NCI-H1105 (cell line): ENCODE measurements at regions not wholly inside any gene's neighbourhood (a gene's known extent, or its start where the extent isn't known, plus 50 kb on each side); places are given as distances from the start of the nearest gene placed in this dataset.

Source experiments
- DNase-seq: peaks from one replicate; lab custom pipeline; 2025; lab: John Stamatoyannopoulos, UW

DNA sequence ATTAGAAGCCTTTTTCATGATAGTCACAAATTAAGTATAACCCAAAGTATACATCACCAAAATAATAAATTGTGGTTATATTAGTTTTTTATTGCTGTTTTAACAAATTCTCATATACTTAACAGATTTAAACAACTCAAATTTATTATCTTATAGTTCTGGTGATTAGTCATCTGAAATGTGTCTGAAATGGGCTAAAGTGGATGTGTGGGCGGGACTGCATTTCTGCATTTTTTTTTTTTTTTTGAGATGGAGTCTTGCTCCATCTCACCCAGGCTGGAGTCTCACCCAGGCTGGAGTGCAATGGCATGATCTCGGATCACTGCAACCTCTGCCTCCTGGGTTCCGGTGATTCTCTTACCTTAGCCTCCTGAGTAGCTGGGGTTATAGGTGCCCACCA, 891.5 kb upstream of the CELF2 start:
- no peak for DNase-seq

DNA sequence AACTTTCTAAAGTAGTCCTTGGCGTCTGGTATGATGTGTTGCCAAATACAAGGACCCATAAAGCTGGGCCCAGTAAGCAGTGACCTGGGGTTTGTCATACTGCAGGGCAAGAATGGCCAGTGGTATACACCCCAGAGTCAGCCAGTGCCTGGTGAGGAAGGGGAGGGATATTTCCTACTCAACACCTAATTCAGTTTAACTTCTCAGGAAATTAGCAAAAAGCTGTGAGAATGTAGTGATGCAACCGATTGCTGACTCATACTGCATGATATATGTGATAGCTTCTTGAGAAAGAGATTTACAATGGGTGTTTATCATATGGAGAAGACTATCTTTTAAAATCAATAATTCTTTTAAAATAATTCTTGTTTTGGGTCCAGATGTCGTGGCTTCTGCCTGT, 889.3 kb upstream of the CELF2 start:
- DNase-seq = no peak

DNA sequence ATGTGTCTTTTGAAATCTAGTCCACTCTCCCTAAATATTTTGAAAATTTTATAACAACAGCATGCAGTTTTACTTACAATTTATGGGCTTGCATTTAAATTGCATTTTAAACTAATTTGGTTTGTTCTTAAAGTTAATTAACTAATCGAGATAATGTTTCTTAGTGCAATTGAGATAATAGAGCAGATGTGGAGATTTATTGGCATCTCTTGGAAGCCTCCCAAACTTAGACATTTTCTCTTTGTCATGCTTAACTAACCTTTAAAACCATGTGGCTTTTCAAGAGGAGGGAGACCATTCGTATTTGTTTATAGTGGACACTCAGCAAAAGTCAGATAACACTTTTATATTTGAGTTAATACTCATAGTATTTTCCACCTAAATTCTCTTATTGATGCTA, 887.0 kb upstream of the CELF2 start:
- DNase-seq = no peak

DNA sequence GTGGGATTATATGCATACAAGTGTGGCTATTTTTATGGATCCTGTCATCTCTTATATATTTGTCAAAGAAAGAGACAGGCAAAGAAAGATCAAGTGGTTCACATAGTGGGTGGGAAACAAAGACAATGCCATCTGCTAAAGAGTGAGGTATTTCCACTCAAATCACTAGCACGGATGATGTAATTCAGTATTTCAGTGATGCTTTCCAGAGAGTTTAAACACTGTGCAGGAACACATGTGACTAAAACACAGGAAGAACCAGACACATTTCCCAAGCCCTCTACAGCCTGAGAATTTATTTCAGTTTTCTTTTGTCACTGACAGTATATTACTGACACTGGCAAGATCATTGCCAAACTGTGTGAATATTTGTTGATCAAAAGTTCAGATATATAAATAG, 885.7 kb upstream of the CELF2 start:
- no peak for DNase-seq

DNA sequence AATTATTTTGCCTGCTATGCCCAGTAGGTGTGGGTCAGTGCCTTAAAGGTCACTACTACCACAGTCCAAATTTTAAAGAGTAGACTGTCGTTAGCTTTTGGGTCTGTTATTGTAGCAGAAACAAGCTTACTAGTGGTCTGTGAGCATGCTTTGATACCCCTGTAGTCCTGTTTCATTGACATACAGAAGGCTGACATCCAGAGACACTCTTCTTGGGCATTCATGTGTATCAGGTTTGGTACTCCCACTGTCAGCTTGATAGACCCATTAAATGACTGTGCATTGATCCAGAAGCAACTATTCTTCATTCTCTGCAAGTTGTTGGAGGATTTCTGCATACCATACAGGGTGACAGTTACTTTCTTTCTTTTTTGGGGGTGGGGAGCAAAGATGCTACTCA, 884.4 kb upstream of the CELF2 start:
- no peak for DNase-seq

DNA sequence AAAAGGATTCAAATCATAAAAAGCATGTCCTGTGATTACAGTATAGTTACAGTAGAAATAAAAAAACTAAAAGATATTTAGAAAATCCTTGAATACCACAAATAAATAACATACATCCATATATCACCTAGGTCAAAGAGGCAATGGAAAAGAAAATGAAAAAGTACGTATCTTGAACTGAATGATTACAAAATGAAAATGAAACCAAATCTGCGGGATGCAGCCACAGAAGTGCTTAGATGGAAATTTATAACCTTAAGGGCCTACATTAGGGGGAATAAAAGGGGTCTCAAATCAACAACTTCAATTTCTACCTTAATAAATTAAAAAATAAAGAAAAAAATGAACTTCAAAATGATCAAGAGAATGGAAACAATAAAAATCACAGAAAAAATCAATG, 879.0 kb upstream of the CELF2 start:
- no peak for DNase-seq

DNA sequence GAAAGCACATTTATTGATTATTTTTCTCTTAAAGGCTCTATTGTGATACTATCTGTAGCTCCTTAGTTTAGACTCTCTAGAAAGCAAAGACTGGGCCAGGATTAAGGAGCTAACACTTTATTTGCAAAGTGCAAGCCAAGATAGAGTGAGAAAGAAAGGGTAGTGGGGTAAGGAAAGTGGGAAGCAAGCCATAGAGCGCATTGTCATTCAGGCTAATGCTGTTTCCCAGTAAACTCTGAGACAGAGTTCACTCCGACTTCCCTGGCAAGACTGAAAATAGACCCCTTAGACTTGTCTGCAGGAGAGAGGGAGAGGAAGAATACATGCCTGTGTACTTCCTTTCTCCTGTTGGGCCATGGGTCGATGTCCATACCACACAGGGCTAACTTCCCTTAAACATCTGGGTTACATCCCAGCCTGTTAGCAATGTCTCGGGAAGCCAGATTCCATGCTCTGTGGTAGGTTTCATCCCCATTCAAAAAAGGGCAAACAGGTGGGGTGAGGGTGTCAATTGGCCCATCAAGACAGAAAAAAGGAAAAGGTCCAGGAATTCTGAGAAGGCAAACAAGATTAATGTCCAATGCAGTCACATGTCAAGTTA, 875.8 kb upstream of the CELF2 start:
- DNase-seq = no peak

DNA sequence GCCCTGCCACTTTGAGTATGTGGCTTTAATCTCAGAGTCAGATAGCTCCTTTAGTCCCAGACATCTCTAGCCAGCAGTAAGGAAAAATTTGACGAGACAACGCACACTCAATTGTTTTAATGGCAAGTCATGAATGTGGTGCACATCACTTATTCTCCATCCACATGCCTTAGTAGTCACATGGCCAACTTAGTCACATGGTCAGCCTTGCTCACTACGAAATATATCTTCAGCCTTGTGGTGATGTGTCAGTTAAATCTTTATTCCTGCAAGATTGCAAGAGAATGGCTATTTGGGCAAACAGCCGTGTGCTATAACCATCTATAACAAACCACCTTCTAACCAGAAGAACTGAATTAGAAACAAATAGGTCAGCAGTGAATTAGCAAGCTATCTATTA, 871.1 kb upstream of the CELF2 start:
- DNase-seq = no peak

DNA sequence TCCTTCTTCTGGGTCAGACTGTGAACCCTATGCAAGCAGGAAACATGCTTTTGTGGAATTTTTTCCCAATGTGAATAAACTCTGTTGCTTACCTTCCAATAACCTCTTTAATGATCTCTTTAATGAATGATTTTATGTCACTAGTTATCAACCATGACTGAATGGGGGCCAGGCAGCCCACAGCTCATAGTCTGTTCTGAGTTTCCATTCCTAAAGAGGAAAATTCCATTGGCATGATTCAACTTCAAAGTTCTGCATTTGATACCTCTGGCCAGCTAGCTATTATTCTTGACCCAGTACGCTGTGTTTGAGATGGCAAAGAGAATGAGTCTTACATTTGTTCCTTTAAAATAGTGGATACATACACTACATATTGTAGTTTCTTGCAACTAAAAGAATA, 867.8 kb upstream of the CELF2 start:
- DNase-seq = no peak

DNA sequence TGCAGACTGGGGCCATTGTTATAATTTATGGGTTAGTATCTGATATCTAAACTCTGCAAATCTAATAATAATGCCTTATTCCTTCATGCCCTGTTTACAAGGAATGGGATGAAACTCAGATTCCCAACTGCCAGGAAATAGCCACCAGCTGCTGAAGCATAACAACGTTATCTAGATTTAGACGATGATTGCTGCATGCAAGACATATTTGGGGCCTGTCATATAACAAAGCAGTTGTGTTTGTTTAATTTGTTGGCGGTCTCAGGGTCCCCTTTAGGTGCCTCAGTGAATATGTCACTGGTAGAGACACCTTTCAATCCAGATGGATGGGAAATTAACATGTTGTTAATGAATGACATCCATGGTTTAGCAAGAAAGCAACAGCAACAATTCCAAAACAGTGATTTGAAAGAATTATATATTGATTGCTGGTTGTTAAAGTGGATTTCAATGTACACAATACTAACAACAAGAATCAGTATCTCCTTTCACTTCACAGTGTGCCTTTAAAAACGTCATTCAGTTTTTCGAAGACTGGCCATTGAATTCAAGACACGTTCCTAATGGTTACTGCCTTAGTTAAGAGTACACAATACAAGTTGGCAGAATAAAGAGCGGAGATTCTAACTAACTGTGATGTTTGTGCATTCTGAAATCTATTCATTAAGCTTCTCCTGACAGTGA, 860.6 kb upstream of the CELF2 start:
- DNase-seq = no peak

DNA sequence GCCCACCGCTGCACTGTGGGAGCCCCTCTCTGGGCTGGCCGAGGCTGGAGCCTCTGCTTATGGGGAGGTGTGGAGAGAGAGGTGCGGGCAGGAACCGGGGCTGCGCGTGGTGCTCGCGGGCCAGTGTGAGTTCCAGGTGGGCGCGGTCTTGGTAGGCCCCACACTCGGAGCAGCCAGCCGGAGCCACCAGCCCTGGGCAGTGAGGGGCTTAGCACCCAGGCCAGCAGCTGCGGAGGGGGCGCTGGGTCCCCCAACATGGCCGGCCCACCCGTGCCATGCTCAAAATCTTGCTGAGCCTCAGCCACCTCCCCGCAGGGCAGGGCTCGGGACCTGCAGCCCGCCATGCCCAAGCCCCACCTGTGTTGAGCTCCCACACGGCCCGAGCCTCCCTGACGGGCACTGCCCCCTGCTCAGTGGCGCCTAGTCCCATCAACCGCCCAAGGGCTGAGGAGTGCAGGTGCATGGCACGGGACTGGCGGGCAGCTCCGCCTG, 856.8 kb upstream of the CELF2 start:
- no peak for DNase-seq

DNA sequence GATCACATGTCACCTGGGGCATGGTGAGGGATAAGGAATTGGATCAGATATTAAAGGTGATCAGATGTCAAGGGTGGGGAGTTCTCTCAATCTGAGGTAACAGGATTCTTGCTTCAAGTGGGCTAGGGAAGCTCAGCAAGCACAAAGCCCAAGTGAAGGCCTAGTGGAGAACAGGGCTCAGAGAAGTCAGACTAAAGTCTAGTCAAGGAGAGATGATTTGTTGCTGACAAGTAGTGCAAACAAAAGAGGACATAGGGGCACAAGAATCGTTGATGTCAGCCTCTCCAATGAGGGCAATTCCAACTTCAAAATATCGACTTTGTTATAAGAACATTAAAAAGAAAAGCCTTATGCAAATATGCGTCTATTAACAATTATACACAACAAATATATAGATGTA, 852.8 kb upstream of the CELF2 start:
- DNase-seq = no peak

DNA sequence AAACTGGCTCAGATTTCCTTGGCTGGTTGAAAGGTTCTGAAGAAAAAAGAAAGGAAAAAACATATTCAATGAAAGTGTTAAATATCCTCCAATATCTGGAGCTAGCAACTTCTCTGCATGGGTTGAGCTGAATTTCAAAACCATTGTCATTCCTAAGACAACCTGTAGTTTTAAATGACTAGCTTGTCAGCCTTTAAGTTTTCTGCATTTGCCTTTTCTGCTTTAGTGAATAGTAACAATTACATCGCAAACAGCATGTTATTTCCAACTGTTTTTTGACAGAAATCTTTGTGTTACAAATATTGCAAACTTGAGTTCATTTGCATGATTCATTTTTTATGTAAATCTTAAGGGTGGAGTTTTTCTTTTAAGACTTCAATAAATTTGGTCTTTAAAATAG, 852.3 kb upstream of the CELF2 start:
- no peak for DNase-seq

DNA sequence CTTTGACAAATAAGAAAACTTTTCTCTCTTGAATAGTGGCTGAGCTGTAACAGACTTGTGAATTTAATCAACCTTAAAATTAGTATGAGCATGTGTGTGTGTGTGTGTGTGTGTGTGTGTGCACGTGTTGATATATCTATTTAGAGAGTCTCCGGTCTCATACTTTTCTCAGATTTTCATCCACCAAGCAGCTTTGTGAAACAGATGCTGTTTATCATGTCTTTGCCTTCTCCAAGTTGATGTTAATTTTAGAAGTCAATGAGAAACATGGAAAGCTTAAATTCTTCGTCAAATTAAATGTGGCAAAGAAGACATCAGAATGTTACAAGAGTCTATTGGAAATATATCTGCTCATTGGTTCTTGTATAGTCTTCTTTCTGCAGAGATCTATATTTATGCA, 839.2 kb upstream of the CELF2 start:
- no peak for DNase-seq

DNA sequence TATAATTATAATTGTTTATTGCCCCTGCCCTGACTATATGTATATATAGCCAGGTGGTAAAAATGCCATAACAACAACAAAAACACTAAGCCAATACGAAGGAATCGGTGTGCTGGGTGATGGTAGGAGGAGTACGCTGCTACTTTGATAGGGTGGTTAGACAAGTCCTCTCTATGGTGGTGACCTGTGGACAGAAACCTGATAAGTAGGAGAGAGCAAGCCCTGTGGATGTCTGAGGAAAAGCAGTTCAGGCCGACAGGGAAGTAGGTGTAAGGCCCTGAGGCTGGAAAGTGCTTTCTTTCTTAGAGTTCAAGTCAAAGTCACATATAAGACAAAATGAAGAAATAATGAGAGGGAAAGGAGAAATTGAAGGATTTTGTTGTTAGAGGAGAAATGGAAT, 823.8 kb upstream of the CELF2 start:
- no peak for DNase-seq

DNA sequence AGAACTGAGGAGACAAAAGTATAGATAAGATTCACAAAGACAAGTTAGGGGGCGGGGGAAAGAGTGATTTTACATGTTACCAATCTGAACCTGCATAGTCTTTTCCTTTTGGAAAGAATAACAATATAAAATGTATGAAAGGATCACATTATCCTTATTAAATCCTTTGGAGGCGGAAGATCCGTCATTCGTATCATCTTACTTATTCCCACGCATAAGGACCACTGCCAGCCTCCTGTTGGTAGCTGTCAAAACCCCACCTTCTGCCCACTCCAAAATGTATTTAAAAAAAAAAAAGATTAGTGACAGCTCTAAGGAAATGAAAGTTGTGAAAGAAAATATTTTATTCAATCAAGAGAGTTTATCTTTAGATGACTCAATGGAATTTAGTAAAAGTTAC, 821.0 kb upstream of the CELF2 start:
- DNase-seq = no peak

DNA sequence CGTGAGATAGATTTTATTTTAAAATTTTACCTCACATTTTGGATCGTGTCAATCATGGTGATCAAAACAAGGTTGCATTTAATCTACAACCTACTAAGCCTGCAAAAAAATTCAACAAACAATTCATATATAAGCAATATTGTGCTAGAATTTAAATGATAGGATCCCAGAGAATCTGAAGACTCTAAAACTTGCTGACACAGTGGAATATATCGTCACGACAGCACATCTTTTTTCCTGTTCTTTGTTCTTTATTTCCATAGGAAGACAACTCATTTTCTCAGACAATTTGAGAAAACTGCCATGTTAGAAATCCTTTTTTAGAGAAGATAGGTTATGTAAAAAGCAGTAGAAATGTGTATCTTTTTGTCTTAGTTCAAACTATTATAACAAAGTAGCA, 820.2 kb upstream of the CELF2 start:
- no peak for DNase-seq

DNA sequence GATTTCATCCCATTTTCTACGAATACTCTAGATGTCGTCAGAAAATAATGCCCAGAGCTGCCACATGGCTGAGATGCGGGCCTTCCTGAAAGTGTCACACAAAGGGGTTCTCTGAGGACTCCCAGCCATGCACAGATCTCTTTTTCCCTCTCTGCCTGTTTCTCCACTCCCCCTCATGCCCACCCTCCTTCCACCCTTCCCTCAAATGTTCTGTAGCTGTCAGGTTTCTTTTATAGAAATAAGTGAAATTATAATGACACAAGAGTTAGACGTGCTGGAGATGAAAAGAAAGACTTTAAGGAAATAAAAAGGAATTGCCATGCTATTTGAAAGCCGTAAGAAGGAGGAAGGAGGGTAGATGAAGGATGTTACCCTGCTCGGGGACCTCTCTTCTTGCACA, 819.3 kb upstream of the CELF2 start:
- DNase-seq = no peak

DNA sequence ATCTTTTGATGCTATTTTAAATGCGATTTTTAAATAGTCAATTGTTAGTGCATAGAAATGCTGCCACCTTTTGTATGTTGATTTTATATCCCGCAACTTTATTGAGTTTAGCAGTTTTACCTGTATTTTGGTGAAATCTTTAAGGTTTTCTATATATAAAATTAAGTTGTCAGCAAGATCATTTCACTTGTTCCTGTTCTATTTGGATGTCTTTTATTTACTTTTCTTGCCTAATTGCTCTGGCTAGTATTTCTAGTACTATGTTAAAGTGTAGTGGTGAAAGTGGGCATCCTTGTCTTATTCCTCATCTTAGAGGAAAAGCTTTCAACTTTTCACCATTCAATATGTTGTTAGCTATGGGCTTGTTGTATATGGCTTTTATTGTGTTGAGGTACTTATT, 813.3 kb upstream of the CELF2 start:
- no peak for DNase-seq

DNA sequence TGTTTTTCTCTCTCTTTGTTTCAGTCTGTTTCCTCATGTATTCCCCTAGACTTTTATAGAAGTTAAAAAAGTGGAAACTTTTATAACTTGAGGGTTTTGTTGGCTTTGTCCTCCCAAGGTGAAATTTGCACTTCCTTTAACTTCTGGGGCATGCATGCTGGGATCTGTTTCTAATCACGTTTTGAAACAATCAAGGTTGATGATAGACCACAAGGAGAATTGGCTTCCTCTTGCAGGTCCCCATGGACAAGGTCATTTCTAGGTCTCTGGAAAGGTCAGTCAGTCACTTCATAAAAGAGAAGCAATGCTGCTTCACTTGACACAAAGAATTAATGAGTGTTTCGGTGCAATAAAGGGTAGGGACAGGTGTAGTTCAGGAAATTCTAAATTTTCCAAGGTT, 811.8 kb upstream of the CELF2 start:
- DNase-seq = no peak

DNA sequence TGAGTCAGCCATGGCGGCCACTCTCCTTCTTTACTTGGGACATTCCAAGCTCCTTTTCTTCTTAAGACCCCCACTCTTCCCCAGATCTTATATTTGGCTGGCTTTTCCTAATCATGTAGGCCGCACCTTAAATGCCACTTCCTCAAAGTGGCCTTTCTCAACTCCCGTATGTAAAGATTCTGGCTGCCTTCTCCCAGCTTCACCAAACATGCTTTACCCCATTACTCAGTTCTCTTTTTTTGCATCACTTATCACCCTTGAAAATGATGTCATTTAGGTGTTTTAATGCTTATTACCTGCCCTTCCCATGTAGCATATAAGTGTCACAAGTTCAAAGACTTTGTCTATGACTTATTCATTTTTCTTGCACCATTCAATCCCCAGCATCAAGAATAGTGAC, 810.1 kb upstream of the CELF2 start:
- no peak for DNase-seq

DNA sequence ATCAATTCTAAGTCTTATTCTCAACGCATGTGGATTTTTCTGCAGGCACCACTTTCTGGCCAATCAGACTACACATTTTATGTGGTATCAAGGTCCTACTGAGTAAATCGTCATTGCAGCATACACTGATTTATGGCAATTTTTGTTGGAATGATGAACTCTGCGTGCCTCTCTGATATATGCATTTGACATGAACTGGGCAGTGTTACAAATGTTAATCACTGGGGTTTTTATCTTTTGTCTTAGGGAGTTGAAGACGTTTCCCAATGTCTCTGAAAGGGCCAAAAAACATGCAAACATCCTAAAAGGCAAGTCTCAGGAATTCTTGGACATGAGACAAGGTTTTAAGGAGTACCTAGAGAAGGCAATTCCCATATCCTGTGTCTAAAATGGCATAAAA, 809.5 kb upstream of the CELF2 start:
- DNase-seq = no peak

DNA sequence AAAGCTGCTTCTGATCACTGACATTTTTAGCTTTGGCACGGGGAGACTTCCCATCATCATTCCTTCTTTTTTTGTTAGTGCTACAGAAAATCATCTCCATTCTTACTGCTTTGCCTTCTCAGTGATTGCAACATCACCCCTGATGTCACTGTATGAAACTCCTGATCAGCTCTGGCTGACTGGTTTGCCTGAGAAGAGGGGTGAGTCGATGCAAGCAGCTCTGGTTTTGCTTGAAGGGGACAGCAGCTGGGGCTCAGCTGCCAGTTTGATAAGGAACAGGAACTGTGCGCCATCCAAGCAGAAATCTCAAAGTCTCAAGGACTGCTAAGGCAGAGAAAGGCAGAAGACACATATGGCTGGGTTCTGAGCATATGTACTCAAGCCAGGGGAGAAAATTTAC, 808.5 kb upstream of the CELF2 start:
- DNase-seq = no peak

DNA sequence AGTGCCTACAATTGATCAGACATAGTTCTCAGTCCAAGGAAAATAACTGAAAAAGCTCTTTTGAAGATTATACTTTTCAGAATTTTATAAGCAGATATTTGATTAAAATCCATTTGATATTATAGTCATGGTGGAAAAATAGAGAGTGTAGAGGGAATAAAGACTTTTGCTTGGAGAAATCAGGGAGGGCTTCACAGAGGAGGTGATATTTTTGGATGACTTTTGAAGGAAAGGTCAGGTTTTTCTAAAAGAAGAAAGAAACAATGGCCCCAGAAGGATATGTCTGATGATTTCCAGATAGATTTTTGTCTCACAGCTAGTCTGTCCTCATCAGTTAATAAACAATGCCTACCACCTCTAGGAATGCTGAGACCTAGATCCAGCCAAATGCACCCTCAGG, 806.3 kb upstream of the CELF2 start:
- DNase-seq = no peak
